ENCODE measurements at regions not wholly inside any gene's neighbourhood (a gene's known extent, or its start where the extent isn't known, plus 50 kb on each side); places are given as distances from the start of the nearest gene placed in this dataset.
"Not testable (repeated sequence)": the region's sequence is repeated elsewhere in the genome, so short reads cannot be mapped to it uniquely, and the experiment has no call there.

DNA sequence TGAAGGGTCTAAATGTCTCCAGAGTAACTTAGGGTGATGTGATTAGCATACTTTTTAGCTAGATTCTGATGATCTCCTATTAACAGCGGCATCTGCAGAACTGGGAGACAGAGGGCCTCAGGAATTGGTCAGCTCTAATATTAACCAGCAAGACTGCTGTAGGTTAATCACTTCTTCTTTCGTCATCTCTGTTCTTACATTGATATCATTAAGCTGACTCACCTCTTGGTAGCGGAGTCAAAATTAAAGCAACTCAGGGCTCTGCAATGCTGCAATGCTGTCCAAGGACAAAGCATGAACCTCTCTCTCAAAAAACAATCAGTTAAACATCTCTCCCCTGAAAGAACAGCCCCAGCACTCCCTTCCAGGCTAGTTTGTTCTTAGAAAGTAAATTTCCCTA lies 57.5 kb upstream of the TRA2B start:
- H3K36me3 ChIP-seq: no peaks in the 10 kb centered on the region
- WGBS, 2 donors: 82 to 90% methylated on average over 3 of the region's 3 CpGs
- no peak overlapping the region for H3K27ac ChIP-seq
- DNase-seq (no peak), ATAC-seq (peak in 3 of 4 donors; percentile 28 to 39 (median 35)), FAIRE-seq (no peak)
- intact Hi-C loops (cut with DNase I): no loop called here
- no peak for TF ChIP-seq CTCF (IDR thresholded peaks at IDR 0.05)
- no peaks in the 10 kb centered on the region for H3K4me1 ChIP-seq
- no peak overlapping the region for H3K4me3 ChIP-seq
- H3K9me3 ChIP-seq: no peaks in the 10 kb centered on the region
- no peaks in the 10 kb centered on the region for H3K27me3 ChIP-seq

DNA sequence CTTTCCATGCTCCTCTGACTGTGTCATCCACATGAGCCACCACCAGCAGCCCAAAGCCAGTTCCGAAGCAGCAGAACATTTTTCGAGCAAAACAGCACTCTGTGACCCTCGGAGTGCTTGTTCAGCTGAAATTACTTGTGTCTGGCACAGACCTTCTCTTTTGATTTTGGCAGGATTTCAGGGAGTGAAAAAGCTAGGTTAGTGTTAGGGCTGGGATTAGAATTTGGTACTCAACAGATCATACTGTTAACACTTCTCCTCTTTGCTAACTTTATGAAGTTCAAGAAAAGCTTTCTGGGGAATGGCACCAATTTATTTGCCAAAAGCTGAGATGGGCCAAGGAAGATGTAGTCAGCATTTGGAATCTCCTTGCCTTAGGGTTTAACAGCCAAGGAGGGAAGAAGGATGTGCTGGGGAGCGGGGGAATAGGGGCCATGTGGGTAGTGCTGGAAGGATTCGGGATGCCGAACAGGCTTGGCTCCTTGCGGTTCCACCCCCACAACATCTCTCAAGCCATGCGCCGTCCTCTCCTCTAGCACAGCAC lies 55.1 kb upstream of the TRA2B start:
- no peak overlapping the region for H3K4me3 ChIP-seq
- H3K9me3 ChIP-seq: no peaks in the 10 kb centered on the region
- no peak for FAIRE-seq
- 65 to 66% methylated on average over 9 of the region's 9 CpGs for WGBS, 2 donors
- TF ChIP-seq CTCF (IDR thresholded peaks at IDR 0.05): no peak
- H3K27me3 ChIP-seq: no peaks in the 10 kb centered on the region
- H3K4me1 ChIP-seq: no peaks in the 10 kb centered on the region
- no peak overlapping the region for H3K27ac ChIP-seq
- no peaks in the 10 kb centered on the region for H3K36me3 ChIP-seq
- DNase-seq: no peak
- intact Hi-C loops (cut with DNase I): no loop called here
- peak in 3 of 4 donors; percentile 25 to 40 (median 31) for ATAC-seq

- FAIRE-seq; H3K27ac ChIP-seq; H3K4me1 ChIP-seq; H3K27me3 ChIP-seq; H3K4me3 ChIP-seq; DNase-seq; intact Hi-C loops (cut with DNase I); H3K9me3 ChIP-seq; ATAC-seq; H3K36me3 ChIP-seq: not testable (repeated sequence)
- 90 to 97% methylated on average over 3 to 4 of the region's 4 CpGs for WGBS, 2 donors
Observed at GRCh38 chr3:185990995-185991394, 53.2 kb upstream of the TRA2B start.

DNA sequence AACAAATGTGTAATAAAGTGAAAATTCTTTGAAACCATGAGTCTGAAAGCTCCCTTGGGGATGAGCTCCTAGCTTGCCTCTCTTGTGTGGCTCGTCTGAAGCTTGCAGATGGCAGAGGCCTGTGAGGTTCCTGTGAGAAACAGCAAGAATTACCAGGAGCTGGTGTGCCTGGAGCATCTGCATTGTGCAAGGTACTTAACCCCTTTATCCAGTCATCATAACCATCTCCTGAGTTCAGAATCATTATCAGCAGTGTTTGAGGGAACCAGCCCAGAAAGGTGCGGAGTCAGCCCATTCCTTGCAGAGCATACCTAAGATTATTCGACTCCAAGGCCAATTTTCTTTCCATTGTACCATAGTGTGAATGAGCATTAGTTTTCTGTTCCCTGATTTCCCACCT lies 51.7 kb upstream of the TRA2B start:
- H3K4me3 ChIP-seq: no peak overlapping the region
- H3K4me1 ChIP-seq: no peaks in the 10 kb centered on the region
- TF ChIP-seq CTCF (IDR thresholded peaks at IDR 0.05): no peak
- H3K27ac ChIP-seq: no peak overlapping the region
- intact Hi-C loops (cut with DNase I): loop anchor here in 1 of 3 donors (10.0 kb wide), 1 partner anchor 545 kb away; no protein-coding TSS in a partner anchor
- no peaks in the 10 kb centered on the region for H3K27me3 ChIP-seq
- WGBS, 2 donors: 85% methylated on average over 3 of the region's 3 CpGs
- H3K36me3 ChIP-seq: no peaks in the 10 kb centered on the region
- DNase-seq (no peak), FAIRE-seq (no peak), ATAC-seq (no peak)
- no peaks in the 10 kb centered on the region for H3K9me3 ChIP-seq

GRCh38 chr3:185988816-185989175 lies 51.0 kb upstream of the TRA2B start:
- Histone ChIP-seq H3K9me3 (no peaks in the 10 kb centered on the region), H3K27me3 (no peaks in the 10 kb centered on the region), H3K4me3 (no peak overlapping the region), H3K36me3 (no peaks in the 10 kb centered on the region), H3K4me1 (no peaks in the 10 kb centered on the region), H3K27ac (no peak overlapping the region)
- intact Hi-C loops (cut with DNase I): loop anchor here in 1 of 3 donors (10.0 kb wide), 1 partner anchor 546 kb away; no protein-coding TSS in a partner anchor
- no peak for TF ChIP-seq CTCF (IDR thresholded peaks at IDR 0.05)
- WGBS, 2 donors: 75% methylated on average over 3 of the region's 3 CpGs
- FAIRE-seq (no peak), DNase-seq (no peak), ATAC-seq (no peak)
